Stimulated activated CD8-positive, alpha-beta memory T cell treated with anti-CD3 and anti-CD28 coated beads, Interleukin-4, amount 100 ng/mL, for 48 hours (primary cell): ENCODE measurements at regions not wholly inside any gene's neighbourhood (a gene's known extent, or its start where the extent isn't known, plus 50 kb on each side); places are given as distances from the start of the nearest gene placed in this dataset.

Experiments used
- DNase-seq: peaks from one replicate; pipeline ENCODE4 v3.0.0-alpha.2; 2020

- no peak for DNase-seq
Measured at GRCh38 chr5:58143727-58144126, 316.2 kb downstream of the PLK2 start.

- no peak for DNase-seq
Measured at GRCh38 chr5:58143181-58143580, 316.7 kb downstream of the PLK2 start.

GRCh38 chr5:58138791-58139190 is 321.1 kb downstream of the PLK2 start:
- no peak for DNase-seq

GRCh38 chr5:58136406-58136805 is 323.5 kb downstream of the PLK2 start:
- DNase-seq: no peak

GRCh38 chr5:58135571-58136335 is 324.1 kb downstream of the PLK2 start:
- no peak for DNase-seq

GRCh38 chr5:58133631-58134296 is 326.1 kb downstream of the PLK2 start:
- no peak for DNase-seq

- no peak for DNase-seq
Measured at GRCh38 chr5:58133216-58133615, 326.7 kb downstream of the PLK2 start.

- no peak for DNase-seq
Measured at GRCh38 chr5:58127255-58128220, 332.3 kb downstream of the PLK2 start.

GRCh38 chr5:58123501-58123900 is 336.4 kb downstream of the PLK2 start:
- DNase-seq: no peak

- no peak for DNase-seq
Measured at GRCh38 chr5:58122848-58123392, 337.0 kb downstream of the PLK2 start.

- DNase-seq: no peak
Measured at GRCh38 chr5:58122157-58122556, 337.7 kb downstream of the PLK2 start.

GRCh38 chr5:58121391-58121790 is 338.5 kb downstream of the PLK2 start:
- DNase-seq: no peak

GRCh38 chr5:58117542-58117941 is 342.3 kb downstream of the PLK2 start:
- no peak for DNase-seq

- no peak for DNase-seq
Measured at GRCh38 chr5:58116346-58116745, 343.5 kb downstream of the PLK2 start.

GRCh38 chr5:58115811-58116210 is 344.1 kb downstream of the PLK2 start:
- DNase-seq: no peak

GRCh38 chr5:58114324-58114723 is 345.6 kb downstream of the PLK2 start:
- no peak for DNase-seq

GRCh38 chr5:58113172-58113571 is 346.7 kb downstream of the PLK2 start:
- no peak for DNase-seq

- no peak for DNase-seq
Measured at GRCh38 chr5:58108511-58108910, 351.4 kb downstream of the PLK2 start.

GRCh38 chr5:58107704-58108103 is 352.2 kb downstream of the PLK2 start:
- DNase-seq: no peak

GRCh38 chr5:58106754-58107410 is 353.0 kb downstream of the PLK2 start:
- DNase-seq: no peak

GRCh38 chr5:58105836-58106235 is 354.1 kb downstream of the PLK2 start:
- DNase-seq: no peak

GRCh38 chr5:58099257-58099656 is 360.6 kb downstream of the PLK2 start:
- no peak for DNase-seq

GRCh38 chr5:58094031-58094430 is 365.9 kb downstream of the PLK2 start:
- no peak for DNase-seq
